ENCODE measurements at regions not wholly inside any gene's neighbourhood (a gene's known extent, or its start where the extent isn't known, plus 50 kb on each side); places are given as distances from the start of the nearest gene placed in this dataset.

- no peak for TF ChIP-seq CTCF (IDR thresholded peaks at IDR 0.05)
Measured at GRCh38 chr7:12768948-12769347, 81.5 kb downstream of the ARL4A start.

GRCh38 chr7:12769444-12769843 is 82.0 kb downstream of the ARL4A start:
- no peak for TF ChIP-seq CTCF (IDR thresholded peaks at IDR 0.05)

GRCh38 chr7:12770227-12770975 is 83.0 kb downstream of the ARL4A start:
- TF ChIP-seq CTCF (IDR thresholded peaks at IDR 0.05) = no peak

GRCh38 chr7:12771378-12771877 is 84.0 kb downstream of the ARL4A start:
- no peak for TF ChIP-seq CTCF (IDR thresholded peaks at IDR 0.05)

- no peak for TF ChIP-seq CTCF (IDR thresholded peaks at IDR 0.05)
Measured at GRCh38 chr7:12772768-12773167, 85.3 kb downstream of the ARL4A start.

- TF ChIP-seq CTCF (IDR thresholded peaks at IDR 0.05) = no peak
Measured at GRCh38 chr7:12777257-12777656, 89.8 kb downstream of the ARL4A start.

GRCh38 chr7:12779947-12780346 is 92.5 kb downstream of the ARL4A start:
- TF ChIP-seq CTCF (IDR thresholded peaks at IDR 0.05) = no peak

Measured in LNCAP (cell line).